Mesothelial cell of epicardium (in vitro differentiated cells): ENCODE measurements at regions not wholly inside any gene's neighbourhood (a gene's known extent, or its start where the extent isn't known, plus 50 kb on each side); places are given as distances from the start of the nearest gene placed in this dataset.
"Not testable (repeated sequence)": the region's sequence is repeated elsewhere in the genome, so short reads cannot be mapped to it uniquely, and the experiment has no call there.

Experiments used
- DNase-seq, 2 experiments: peaks; one replicate each; pipeline ENCODE4 v3.0.0; 2021; ENCODE audit warnings: low spot score in 2 of 2; ENCODE audit not compliant: unreplicated experiment in 2 of 2
- H3K27ac Mint-ChIP-seq: 2 replicates; pipeline ENCODE4 v1.8.0; 2021; ENCODE audit warnings: mixed read lengths
- H3K27me3 Mint-ChIP-seq: 2 replicates; pipeline ENCODE4 v1.8.0; 2021; ENCODE audit warnings: low read depth, mixed read lengths
- H3K36me3 Mint-ChIP-seq: 2 replicates; pipeline ENCODE4 v1.8.0; 2021; ENCODE audit warnings: mixed read lengths
- H3K4me1 Mint-ChIP-seq: 2 replicates; pipeline ENCODE4 v1.8.0; 2021; ENCODE audit warnings: mixed read lengths
- H3K4me3 Mint-ChIP-seq: 2 replicates; pipeline ENCODE4 v1.8.0; 2021; ENCODE audit warnings: mild to moderate bottlenecking, moderate library complexity, mixed read lengths
- H3K9me3 Mint-ChIP-seq: 2 replicates; pipeline ENCODE4 v1.8.0; 2021; ENCODE audit warnings: mixed read lengths
- CTCF ChIP-seq: fragments of 200-600 bp; sonication (generic); IDR thresholded peaks from one replicate; pipeline ENCODE4 v1.5.0; 2021; ENCODE audit warnings: antibody characterized with exemption; ENCODE audit not compliant: unreplicated experiment

GRCh38 chr2:7758073-7758759, 841.0 kb downstream of the RNF144A start:
- Mint-ChIP-seq H3K27ac (no peak overlapping the region), H3K4me1 (no peaks in the 10 kb centered on the region), H3K36me3 (peaks cover 5% of the 10 kb centered on the region), H3K9me3 (peaks cover 53% of the 10 kb centered on the region), H3K4me3 (no peak overlapping the region), H3K27me3 (no peaks in the 10 kb centered on the region)
- TF ChIP-seq CTCF = no peak
- no peak for DNase-seq

GRCh38 chr2:7759898-7760297, 842.7 kb downstream of the RNF144A start:
- no peaks in the 10 kb centered on the region for H3K4me1 Mint-ChIP-seq
- TF ChIP-seq CTCF = no peak
- peaks cover 5% of the 10 kb centered on the region for H3K36me3 Mint-ChIP-seq
- no peak overlapping the region for H3K27ac Mint-ChIP-seq
- H3K4me3 Mint-ChIP-seq = no peak overlapping the region
- DNase-seq = no peak
- peaks cover 49% of the 10 kb centered on the region for H3K9me3 Mint-ChIP-seq
- H3K27me3 Mint-ChIP-seq = no peaks in the 10 kb centered on the region

- not testable (repeated sequence) for H3K27ac Mint-ChIP-seq, H3K4me3 Mint-ChIP-seq, H3K4me1 Mint-ChIP-seq, DNase-seq, H3K27me3 Mint-ChIP-seq, H3K36me3 Mint-ChIP-seq
- peaks cover 26% of the 10 kb centered on the region for H3K9me3 Mint-ChIP-seq
Observed at GRCh38 chr2:7763418-7763817, 846.2 kb downstream of the RNF144A start.

GRCh38 chr2:7765236-7765635, 848.0 kb downstream of the RNF144A start:
- no peak for TF ChIP-seq CTCF
- Mint-ChIP-seq H3K4me1 (no peaks in the 10 kb centered on the region), H3K27ac (no peak overlapping the region), H3K27me3 (no peaks in the 10 kb centered on the region), H3K36me3 (peaks cover 5% of the 10 kb centered on the region), H3K4me3 (no peak overlapping the region), H3K9me3 (peaks cover 20% of the 10 kb centered on the region)
- DNase-seq = no peak

- peaks cover 5% of the 10 kb centered on the region for H3K36me3 Mint-ChIP-seq
- no peak overlapping the region for H3K27ac Mint-ChIP-seq
- H3K4me3 Mint-ChIP-seq = no peak overlapping the region
- H3K4me1 Mint-ChIP-seq = no peaks in the 10 kb centered on the region
- TF ChIP-seq CTCF = no peak
- DNase-seq = no peak
- no peaks in the 10 kb centered on the region for H3K27me3 Mint-ChIP-seq
- peaks cover 20% of the 10 kb centered on the region for H3K9me3 Mint-ChIP-seq
Observed at GRCh38 chr2:7766088-7766722, 849.0 kb downstream of the RNF144A start.

- DNase-seq = no peak
- Mint-ChIP-seq H3K27ac (no peak overlapping the region), H3K36me3 (peaks cover 5% of the 10 kb centered on the region), H3K9me3 (peaks cover 20% of the 10 kb centered on the region), H3K4me3 (no peak overlapping the region), H3K27me3 (no peaks in the 10 kb centered on the region), H3K4me1 (no peaks in the 10 kb centered on the region)
- TF ChIP-seq CTCF = no peak
Observed at GRCh38 chr2:7766978-7767565, 849.9 kb downstream of the RNF144A start.
